GM21737 (cell line): ENCODE measurements at regions not wholly inside any gene's neighbourhood (a gene's known extent, or its start where the extent isn't known, plus 50 kb on each side); places are given as distances from the start of the nearest gene placed in this dataset.
"Not testable (repeated sequence)": the region's sequence is repeated elsewhere in the genome, so short reads cannot be mapped to it uniquely, and the experiment has no call there.

ENCODE experiments used
- ATAC-seq: cut with Tn5 transposase; IDR thresholded peaks from one replicate; pipeline ENCODE4 v1.9.1; 2021; ENCODE audit warnings: mild to moderate bottlenecking, moderate library complexity; ENCODE audit not compliant: unreplicated experiment

- ATAC-seq = no peak
Measured at GRCh38 chr7:65509368-65510186, 135.9 kb downstream of the ZNF92 start.

GRCh38 chr7:65510187-65510538 lies 136.5 kb downstream of the ZNF92 start:
- ATAC-seq = not testable (repeated sequence)

GRCh38 chr7:65519751-65520150 lies 146.1 kb downstream of the ZNF92 start:
- ATAC-seq = not testable (repeated sequence)

- not testable (repeated sequence) for ATAC-seq
Measured at GRCh38 chr7:65545465-65546161, 172.0 kb downstream of the ZNF92 start.

GRCh38 chr7:65549589-65550443 lies 176.2 kb downstream of the ZNF92 start:
- ATAC-seq = not testable (repeated sequence)

GRCh38 chr7:65550444-65550809 lies 176.8 kb downstream of the ZNF92 start:
- not testable (repeated sequence) for ATAC-seq

- not testable (repeated sequence) for ATAC-seq
Measured at GRCh38 chr7:65551042-65551441, 177.4 kb downstream of the ZNF92 start.

- not testable (repeated sequence) for ATAC-seq
Measured at GRCh38 chr7:65554553-65555476, 181.2 kb downstream of the ZNF92 start.

- ATAC-seq = not testable (repeated sequence)
Measured at GRCh38 chr7:65558584-65558983, 184.9 kb downstream of the ZNF92 start.

- not testable (repeated sequence) for ATAC-seq
Measured at GRCh38 chr7:65561786-65562372, 188.2 kb downstream of the ZNF92 start.

- ATAC-seq = not testable (repeated sequence)
Measured at GRCh38 chr7:65562522-65562921, 188.9 kb downstream of the ZNF92 start.

GRCh38 chr7:65563333-65563732 lies 189.7 kb downstream of the ZNF92 start:
- ATAC-seq = not testable (repeated sequence)

GRCh38 chr7:65568226-65568625 lies 194.6 kb downstream of the ZNF92 start:
- not testable (repeated sequence) for ATAC-seq

GRCh38 chr7:65570990-65571389 lies 197.3 kb downstream of the ZNF92 start:
- not testable (repeated sequence) for ATAC-seq

- ATAC-seq = not testable (repeated sequence)
Measured at GRCh38 chr7:65572581-65572980, 198.9 kb downstream of the ZNF92 start.

GRCh38 chr7:65576370-65576769 lies 202.7 kb downstream of the ZNF92 start:
- not testable (repeated sequence) for ATAC-seq

- ATAC-seq = not testable (repeated sequence)
Measured at GRCh38 chr7:65582518-65583119, 209.0 kb downstream of the ZNF92 start.

GRCh38 chr7:65602495-65602894 lies 228.8 kb downstream of the ZNF92 start:
- ATAC-seq = not testable (repeated sequence)

- ATAC-seq = no peak
Measured at GRCh38 chr7:65609131-65609530, 235.5 kb downstream of the ZNF92 start.
